ENCODE measurements at regions not wholly inside any gene's neighbourhood (a gene's known extent, or its start where the extent isn't known, plus 50 kb on each side); places are given as distances from the start of the nearest gene placed in this dataset.

GRCh38 chr9:28628031-28628430, 1054.8 kb upstream of the C9orf72 start:
- no peak overlapping the region for H3K9ac ChIP-seq (ENCODE audit: low read length)
- H3K27me3 ChIP-seq (ENCODE audit: insufficient read depth, low read length), result no peaks in the 10 kb centered on the region
- H3K27ac ChIP-seq (ENCODE audit: low read depth, low read length, poor library complexity, severe bottlenecking), result no peak overlapping the region
- H3K4me1 ChIP-seq (ENCODE audit: insufficient read depth, low read length, severe bottlenecking), result no peaks in the 10 kb centered on the region
- H3K36me3 ChIP-seq (ENCODE audit: insufficient read depth, low read length), result no peaks in the 10 kb centered on the region
- no peak overlapping the region for H2AFZ ChIP-seq (ENCODE audit: low read length)
- no peaks in the 10 kb centered on the region for H3K79me2 ChIP-seq (ENCODE audit: insufficient read depth, low read length)
- H3K9me3 ChIP-seq (ENCODE audit: low read length), result no peaks in the 10 kb centered on the region
- H3K4me2 ChIP-seq (ENCODE audit: low read length), result no peak overlapping the region
- H4K20me1 ChIP-seq (ENCODE audit: insufficient read depth, low read length), result no peaks in the 10 kb centered on the region
- no peak overlapping the region for H3K4me3 ChIP-seq (ENCODE audit: low read depth, low read length, poor library complexity, severe bottlenecking)
- H3K9me2 ChIP-seq (ENCODE audit: low read depth, low read length), result no peaks in the 10 kb centered on the region
- no peak for TF ChIP-seq EZH2 (IDR thresholded peaks at IDR 0.05; ENCODE audit: borderline replicate concordance, low read length)
- TF ChIP-seq, protein P1, sequence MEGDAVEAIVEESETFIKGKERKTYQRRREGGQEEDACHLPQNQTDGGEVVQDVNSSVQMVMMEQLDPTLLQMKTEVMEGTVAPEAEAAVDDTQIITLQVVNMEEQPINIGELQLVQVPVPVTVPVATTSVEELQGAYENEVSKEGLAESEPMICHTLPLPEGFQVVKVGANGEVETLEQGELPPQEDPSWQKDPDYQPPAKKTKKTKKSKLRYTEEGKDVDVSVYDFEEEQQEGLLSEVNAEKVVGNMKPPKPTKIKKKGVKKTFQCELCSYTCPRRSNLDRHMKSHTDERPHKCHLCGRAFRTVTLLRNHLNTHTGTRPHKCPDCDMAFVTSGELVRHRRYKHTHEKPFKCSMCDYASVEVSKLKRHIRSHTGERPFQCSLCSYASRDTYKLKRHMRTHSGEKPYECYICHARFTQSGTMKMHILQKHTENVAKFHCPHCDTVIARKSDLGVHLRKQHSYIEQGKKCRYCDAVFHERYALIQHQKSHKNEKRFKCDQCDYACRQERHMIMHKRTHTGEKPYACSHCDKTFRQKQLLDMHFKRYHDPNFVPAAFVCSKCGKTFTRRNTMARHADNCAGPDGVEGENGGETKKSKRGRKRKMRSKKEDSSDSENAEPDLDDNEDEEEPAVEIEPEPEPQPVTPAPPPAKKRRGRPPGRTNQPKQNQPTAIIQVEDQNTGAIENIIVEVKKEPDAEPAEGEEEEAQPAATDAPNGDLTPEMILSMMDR (IDR thresholded peaks at IDR 0.05; ENCODE audit: low read length), result no peak
- H3F3A ChIP-seq (ENCODE audit: insufficient read depth, low read length), result no peaks in the 10 kb centered on the region

GRCh38 chr9:28648723-28649122, 1075.4 kb upstream of the C9orf72 start:
- H3K36me3 ChIP-seq (ENCODE audit: insufficient read depth, low read length), result no peaks in the 10 kb centered on the region
- TF ChIP-seq, protein P1 (IDR thresholded peaks at IDR 0.05; ENCODE audit: low read length), result peak; percentile 49; the same call in 1 of the 2 replicates
- TF ChIP-seq EZH2 (IDR thresholded peaks at IDR 0.05; ENCODE audit: borderline replicate concordance, low read length), result no peak
- no peaks in the 10 kb centered on the region for H3K9me2 ChIP-seq (ENCODE audit: low read depth, low read length)

DNA sequence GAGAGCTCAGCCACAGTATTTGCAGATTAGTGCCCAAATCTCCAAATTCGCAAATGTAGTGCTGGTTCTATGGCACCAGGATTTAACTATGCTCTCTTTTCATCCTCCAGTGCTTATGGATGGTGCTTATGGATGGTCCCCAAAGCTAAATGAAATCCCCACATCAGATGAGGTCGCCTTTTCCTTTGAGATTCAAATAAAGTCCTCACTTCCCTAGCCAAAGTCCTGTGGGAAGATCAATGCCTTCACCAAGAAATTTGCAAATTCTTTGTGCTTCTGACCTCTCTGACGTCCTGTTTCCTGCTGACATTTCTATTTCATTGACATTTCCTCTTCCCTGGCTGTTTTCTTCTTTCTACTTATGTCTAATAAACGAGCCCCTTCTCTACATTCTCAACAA, 1077.0 kb upstream of the C9orf72 start:
- no peaks in the 10 kb centered on the region for H4K20me1 ChIP-seq (ENCODE audit: insufficient read depth, low read length)
- H2AFZ ChIP-seq (ENCODE audit: low read length), result no peak overlapping the region
- no peaks in the 10 kb centered on the region for H3K79me2 ChIP-seq (ENCODE audit: insufficient read depth, low read length)
- H3K9me3 ChIP-seq (ENCODE audit: low read length), result no peaks in the 10 kb centered on the region
- H3K4me2 ChIP-seq (ENCODE audit: low read length), result no peak overlapping the region
- no peak overlapping the region for H3K9ac ChIP-seq (ENCODE audit: low read length)
- no peak overlapping the region for H3K4me3 ChIP-seq (ENCODE audit: low read depth, low read length, poor library complexity, severe bottlenecking)
- TF ChIP-seq, protein P1 (IDR thresholded peaks at IDR 0.05; ENCODE audit: low read length), result no peak
- no peak for TF ChIP-seq EZH2 (IDR thresholded peaks at IDR 0.05; ENCODE audit: borderline replicate concordance, low read length)
- H3K27me3 ChIP-seq (ENCODE audit: insufficient read depth, low read length), result no peaks in the 10 kb centered on the region
- H3K4me1 ChIP-seq (ENCODE audit: insufficient read depth, low read length, severe bottlenecking), result no peaks in the 10 kb centered on the region
- H3K36me3 ChIP-seq (ENCODE audit: insufficient read depth, low read length), result no peaks in the 10 kb centered on the region
- H3F3A ChIP-seq (ENCODE audit: insufficient read depth, low read length), result no peaks in the 10 kb centered on the region
- H3K9me2 ChIP-seq (ENCODE audit: low read depth, low read length), result no peaks in the 10 kb centered on the region
- H3K27ac ChIP-seq (ENCODE audit: low read depth, low read length, poor library complexity, severe bottlenecking), result no peak overlapping the region

More at GRCh38 chr9:28648723-28649122, 1075.4 kb upstream of the C9orf72 start:
- no peak overlapping the region for H2AFZ ChIP-seq (ENCODE audit: low read length)
- H3K27ac ChIP-seq (ENCODE audit: low read depth, low read length, poor library complexity, severe bottlenecking), result no peak overlapping the region
- no peaks in the 10 kb centered on the region for H3K4me1 ChIP-seq (ENCODE audit: insufficient read depth, low read length, severe bottlenecking)
- H3K4me2 ChIP-seq (ENCODE audit: low read length), result no peak overlapping the region
- no peaks in the 10 kb centered on the region for H3K9me3 ChIP-seq (ENCODE audit: low read length)
- H4K20me1 ChIP-seq (ENCODE audit: insufficient read depth, low read length), result no peaks in the 10 kb centered on the region
- no peaks in the 10 kb centered on the region for H3F3A ChIP-seq (ENCODE audit: insufficient read depth, low read length)
- H3K9ac ChIP-seq (ENCODE audit: low read length), result no peak overlapping the region
- H3K4me3 ChIP-seq (ENCODE audit: low read depth, low read length, poor library complexity, severe bottlenecking), result no peak overlapping the region
- H3K79me2 ChIP-seq (ENCODE audit: insufficient read depth, low read length), result no peaks in the 10 kb centered on the region
- no peaks in the 10 kb centered on the region for H3K27me3 ChIP-seq (ENCODE audit: insufficient read depth, low read length)
